ENCODE measurements at regions not wholly inside any gene's neighbourhood (a gene's known extent, or its start where the extent isn't known, plus 50 kb on each side); places are given as distances from the start of the nearest gene placed in this dataset.

DNA sequence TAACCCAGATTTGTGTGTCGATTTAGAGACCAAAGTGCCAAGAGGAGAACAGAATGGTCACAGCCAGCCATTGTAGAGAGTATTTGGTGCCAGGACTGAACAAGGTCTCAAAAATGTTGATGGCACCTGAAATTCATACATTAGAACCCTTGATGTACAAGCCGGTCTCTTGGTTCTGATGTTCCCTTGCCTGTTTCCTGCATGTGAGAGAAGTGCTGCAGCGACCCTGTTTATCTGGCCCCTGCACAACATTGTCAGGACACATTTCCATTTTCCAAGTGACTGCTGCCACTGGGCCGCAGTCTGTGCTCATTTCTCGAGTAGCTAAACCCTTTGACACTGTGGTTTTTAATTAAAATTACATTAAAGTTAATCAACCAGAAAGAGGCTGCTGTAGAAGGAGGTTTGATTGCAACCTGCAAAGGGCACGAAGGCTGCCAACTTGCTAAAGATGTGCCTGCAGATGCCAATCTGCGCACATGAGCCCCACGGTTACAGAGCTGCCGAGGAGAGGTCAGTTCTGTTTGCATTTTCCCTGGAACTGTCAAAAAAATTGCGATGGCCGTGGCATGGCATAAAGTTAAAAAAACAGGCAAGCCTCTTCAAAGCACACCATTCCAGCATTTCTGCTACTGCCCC, 136.4 kb upstream of the CMC1 start:
- intact Hi-C loops (cut with micrococcal nuclease) = no loop called here
- no peak overlapping the region for H3K9ac ChIP-seq (ENCODE audit: low read length)
- no peak for ATAC-seq
- H3K79me2 ChIP-seq (ENCODE audit: insufficient read depth, low read length) = no peaks in the 10 kb centered on the region
- BruUV-seq (replicated peaks) = no TSS peak
- POLR2A ChIA-PET = no interaction called here
- no peak for TF ChIP-seq CEBPB (IDR thresholded peaks at IDR 0.05; ENCODE audit: low read depth)
- TF ChIP-seq, protein P1, sequence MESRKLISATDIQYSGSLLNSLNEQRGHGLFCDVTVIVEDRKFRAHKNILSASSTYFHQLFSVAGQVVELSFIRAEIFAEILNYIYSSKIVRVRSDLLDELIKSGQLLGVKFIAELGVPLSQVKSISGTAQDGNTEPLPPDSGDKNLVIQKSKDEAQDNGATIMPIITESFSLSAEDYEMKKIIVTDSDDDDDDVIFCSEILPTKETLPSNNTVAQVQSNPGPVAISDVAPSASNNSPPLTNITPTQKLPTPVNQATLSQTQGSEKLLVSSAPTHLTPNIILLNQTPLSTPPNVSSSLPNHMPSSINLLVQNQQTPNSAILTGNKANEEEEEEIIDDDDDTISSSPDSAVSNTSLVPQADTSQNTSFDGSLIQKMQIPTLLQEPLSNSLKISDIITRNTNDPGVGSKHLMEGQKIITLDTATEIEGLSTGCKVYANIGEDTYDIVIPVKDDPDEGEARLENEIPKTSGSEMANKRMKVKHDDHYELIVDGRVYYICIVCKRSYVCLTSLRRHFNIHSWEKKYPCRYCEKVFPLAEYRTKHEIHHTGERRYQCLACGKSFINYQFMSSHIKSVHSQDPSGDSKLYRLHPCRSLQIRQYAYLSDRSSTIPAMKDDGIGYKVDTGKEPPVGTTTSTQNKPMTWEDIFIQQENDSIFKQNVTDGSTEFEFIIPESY (IDR thresholded peaks at IDR 0.05; ENCODE audit: extremely low read depth, insufficient replicate concordance, low read length) = no peak
- TF ChIP-seq, protein P2, sequence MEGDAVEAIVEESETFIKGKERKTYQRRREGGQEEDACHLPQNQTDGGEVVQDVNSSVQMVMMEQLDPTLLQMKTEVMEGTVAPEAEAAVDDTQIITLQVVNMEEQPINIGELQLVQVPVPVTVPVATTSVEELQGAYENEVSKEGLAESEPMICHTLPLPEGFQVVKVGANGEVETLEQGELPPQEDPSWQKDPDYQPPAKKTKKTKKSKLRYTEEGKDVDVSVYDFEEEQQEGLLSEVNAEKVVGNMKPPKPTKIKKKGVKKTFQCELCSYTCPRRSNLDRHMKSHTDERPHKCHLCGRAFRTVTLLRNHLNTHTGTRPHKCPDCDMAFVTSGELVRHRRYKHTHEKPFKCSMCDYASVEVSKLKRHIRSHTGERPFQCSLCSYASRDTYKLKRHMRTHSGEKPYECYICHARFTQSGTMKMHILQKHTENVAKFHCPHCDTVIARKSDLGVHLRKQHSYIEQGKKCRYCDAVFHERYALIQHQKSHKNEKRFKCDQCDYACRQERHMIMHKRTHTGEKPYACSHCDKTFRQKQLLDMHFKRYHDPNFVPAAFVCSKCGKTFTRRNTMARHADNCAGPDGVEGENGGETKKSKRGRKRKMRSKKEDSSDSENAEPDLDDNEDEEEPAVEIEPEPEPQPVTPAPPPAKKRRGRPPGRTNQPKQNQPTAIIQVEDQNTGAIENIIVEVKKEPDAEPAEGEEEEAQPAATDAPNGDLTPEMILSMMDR (IDR thresholded peaks at IDR 0.05 in 2 of 3, conservative IDR thresholded peaks at IDR 0.05 in 1 of 3; ENCODE audit: borderline replicate concordance in 1 of 3, insufficient read depth in 1 of 3, low read depth in 2 of 3, low read length in 2 of 3) = no peak
- H3K4me1 ChIP-seq (ENCODE audit: control insufficient read depth in 1 of 2, insufficient read depth in 2 of 2, low read length in 2 of 2) = no peaks in the 10 kb centered on the region
- no peak overlapping the region for H3K4me3 ChIP-seq (replicated peaks in 1 of 2; ENCODE audit: low read depth in 1 of 2, low read length in 2 of 2)
- no peak for DNase-seq (ENCODE audit: low read depth, low spot score)
- no peak overlapping the region for H3K27ac ChIP-seq (ENCODE audit: low read depth, low read length)
- H3K4me2 ChIP-seq (ENCODE audit: low read length) = no peak overlapping the region
- RAD21 ChIA-PET (ENCODE audit: low non-redundant PET in 1 of 2, low total read pairs in 2 of 2, uncharacterized antibody in 2 of 2, unreplicated experiment in 2 of 2) = no interaction called here
- H3K27me3 ChIP-seq (ENCODE audit: insufficient read depth, low read length) = no peaks in the 10 kb centered on the region
- H3K36me3 ChIP-seq (ENCODE audit: control insufficient read depth in 1 of 2, insufficient read depth in 2 of 2, low read length in 2 of 2) = no peaks in the 10 kb centered on the region
- CTCF ChIA-PET = no interaction called here
- no peaks in the 10 kb centered on the region for H4K20me1 ChIP-seq (ENCODE audit: insufficient read depth)
- no peak overlapping the region for H2AFZ ChIP-seq (ENCODE audit: low read depth, low read length, poor library complexity, severe bottlenecking)
- 0 out of 4 replicates have a peak, but pooled peaks cover 0 to 4% of the 10 kb centered on the region in 2 experiments for H3K9me3 ChIP-seq (ENCODE audit: control insufficient read depth in 1 of 2, insufficient read depth in 1 of 2, low read depth in 1 of 2, low read length in 2 of 2)
- no peaks in the 10 kb centered on the region for H3K9me2 ChIP-seq (ENCODE audit: insufficient read depth)

DNA sequence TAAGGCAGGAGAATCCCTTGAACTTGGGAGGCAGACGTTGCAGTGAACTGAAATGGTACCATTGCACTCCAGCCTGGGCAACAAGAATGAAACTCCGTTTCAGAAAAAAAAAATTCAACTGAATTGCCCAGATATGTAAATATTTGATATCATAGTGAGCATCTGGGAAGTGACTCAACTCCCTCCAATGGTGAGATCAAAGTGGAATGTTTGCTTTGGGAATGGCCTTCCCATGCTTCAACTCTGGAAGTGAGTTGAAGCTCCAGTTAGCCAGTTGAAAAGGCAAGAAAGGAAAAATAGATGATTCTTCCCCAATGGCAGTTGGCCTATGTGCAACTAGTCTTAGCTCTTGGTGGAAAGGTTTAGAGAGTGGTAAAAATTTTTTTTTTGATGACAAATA, 131.6 kb upstream of the CMC1 start:
- ATAC-seq (no peak), DNase-seq (ENCODE audit: low read depth, low spot score) (no peak)
- H3K4me3 ChIP-seq (replicated peaks in 1 of 2; ENCODE audit: low read depth in 1 of 2, low read length in 2 of 2) = no peak overlapping the region
- ChIA-PET RAD21 (ENCODE audit: low non-redundant PET in 1 of 2, low total read pairs in 2 of 2, uncharacterized antibody in 2 of 2, unreplicated experiment in 2 of 2) (no interaction called here), POLR2A (no interaction called here), CTCF (no interaction called here)
- H3K36me3 ChIP-seq (ENCODE audit: control insufficient read depth in 1 of 2, insufficient read depth in 2 of 2, low read length in 2 of 2) = no peaks in the 10 kb centered on the region
- no peak overlapping the region for H3K9ac ChIP-seq (ENCODE audit: low read length)
- H4K20me1 ChIP-seq (ENCODE audit: insufficient read depth) = no peaks in the 10 kb centered on the region
- H3K9me3 ChIP-seq (ENCODE audit: control insufficient read depth in 1 of 2, insufficient read depth in 1 of 2, low read depth in 1 of 2, low read length in 2 of 2) = no peaks in the 10 kb centered on the region
- no peaks in the 10 kb centered on the region for H3K4me1 ChIP-seq (ENCODE audit: control insufficient read depth in 1 of 2, insufficient read depth in 2 of 2, low read length in 2 of 2)
- no peaks in the 10 kb centered on the region for H3K79me2 ChIP-seq (ENCODE audit: insufficient read depth, low read length)
- H3K9me2 ChIP-seq (ENCODE audit: insufficient read depth) = no peaks in the 10 kb centered on the region
- H3K4me2 ChIP-seq (ENCODE audit: low read length) = no peak overlapping the region
- H2AFZ ChIP-seq (ENCODE audit: low read depth, low read length, poor library complexity, severe bottlenecking) = no peak overlapping the region
- TF ChIP-seq, protein P3, sequence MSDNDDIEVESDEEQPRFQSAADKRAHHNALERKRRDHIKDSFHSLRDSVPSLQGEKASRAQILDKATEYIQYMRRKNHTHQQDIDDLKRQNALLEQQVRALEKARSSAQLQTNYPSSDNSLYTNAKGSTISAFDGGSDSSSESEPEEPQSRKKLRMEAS (IDR thresholded peaks at IDR 0.05) = no peak
- no peak for TF ChIP-seq TCF7L2 (IDR thresholded peaks at IDR 0.05; ENCODE audit: borderline replicate concordance, extremely low read depth, insufficient read depth, insufficient read length)
- no peak for TF ChIP-seq JUND (IDR thresholded peaks at IDR 0.05)
- no peak for TF ChIP-seq SP1 (IDR thresholded peaks at IDR 0.05; ENCODE audit: low read depth)
- no peak for TF ChIP-seq ZNF274 (IDR thresholded peaks at IDR 0.05; ENCODE audit: low read depth, low read length)
- no peak for TF ChIP-seq EZH2phosphoT487 (IDR thresholded peaks at IDR 0.05; ENCODE audit: borderline replicate concordance)
- TF ChIP-seq YY1 (IDR thresholded peaks at IDR 0.05; ENCODE audit: extremely low read depth, insufficient replicate concordance, low read depth, low read length) = no peak
- TF ChIP-seq POLR2A (IDR thresholded peaks at IDR 0.05; ENCODE audit: borderline replicate concordance, extremely low read depth, insufficient read depth, insufficient read length) = no peak
- no peak for TF ChIP-seq EZH2 (IDR thresholded peaks at IDR 0.05)
- TF ChIP-seq POLR2AphosphoS5 (IDR thresholded peaks at IDR 0.05; ENCODE audit: low read depth, low read length) = no peak
- no TSS peak for BruUV-seq (replicated peaks)
- H3K27ac ChIP-seq (ENCODE audit: low read depth, low read length) = no peak overlapping the region
- no peaks in the 10 kb centered on the region for H3K27me3 ChIP-seq (ENCODE audit: insufficient read depth, low read length)
- intact Hi-C loops (cut with micrococcal nuclease) = no loop called here
